ENCODE measurements at regions not wholly inside any gene's neighbourhood (a gene's known extent, or its start where the extent isn't known, plus 50 kb on each side); places are given as distances from the start of the nearest gene placed in this dataset.

DNA sequence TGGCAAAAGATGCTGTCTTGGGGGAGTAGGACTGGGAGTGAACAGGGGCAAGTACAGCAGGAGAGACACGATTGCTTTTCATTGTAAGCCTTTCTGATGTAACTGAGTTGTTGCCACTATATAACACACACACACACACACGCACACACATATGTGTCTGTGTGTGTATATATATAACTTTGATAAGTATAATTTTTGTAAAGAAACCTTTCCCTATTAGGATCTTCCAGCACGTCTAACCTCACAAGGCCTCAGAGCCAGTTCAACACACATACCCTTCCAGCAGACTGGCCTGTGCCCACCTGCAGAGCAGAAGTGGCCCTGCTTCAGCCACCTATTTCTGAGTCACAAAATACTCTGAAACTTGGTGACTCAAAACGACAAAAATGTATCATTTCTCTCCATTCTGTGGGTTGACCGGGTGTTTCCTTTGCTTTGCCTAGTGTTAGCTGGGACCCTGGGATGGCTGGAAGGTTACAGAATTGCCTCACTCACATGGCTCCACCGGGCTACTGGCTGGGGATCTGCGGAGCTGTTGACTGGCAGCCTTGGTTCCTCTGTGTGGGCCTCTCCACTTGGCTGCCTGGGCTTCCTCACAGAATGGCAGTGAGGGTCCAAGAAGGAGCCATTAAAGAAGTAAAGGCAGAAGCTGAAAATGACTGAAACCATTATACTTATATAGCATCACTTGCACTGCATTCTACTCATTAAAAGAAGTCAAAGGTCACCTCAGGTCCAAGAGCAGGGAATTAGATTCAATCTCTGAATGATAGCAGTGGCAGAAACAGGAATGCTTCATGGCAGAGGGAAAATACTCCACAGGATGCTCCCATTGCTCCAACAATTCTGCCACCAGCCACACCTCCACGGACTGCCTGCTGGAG is 126.4 kb downstream of the BANF2 start:
- TF ChIP-seq CTCF (IDR thresholded peaks at IDR 0.05; ENCODE audit: insufficient read depth, low read depth, low read length) (no peak), EZH2 (IDR thresholded peaks at IDR 0.05; ENCODE audit: insufficient read depth, low read length) (no peak)
